ENCODE measurements at regions not wholly inside any gene's neighbourhood (a gene's known extent, or its start where the extent isn't known, plus 50 kb on each side); places are given as distances from the start of the nearest gene placed in this dataset.

GRCh38 chr5:74107899-74108298 is 481.9 kb downstream of the ARHGEF28 start:
- DNase-seq, result no peak

- no peak for DNase-seq
These were observed 479.3 kb downstream of the ARHGEF28 start for GRCh38 chr5:74105126-74105780.

- no peak for DNase-seq
These were observed 477.4 kb downstream of the ARHGEF28 start for GRCh38 chr5:74103131-74104023.

- DNase-seq, result no peak
These were observed 474.3 kb downstream of the ARHGEF28 start for GRCh38 chr5:74100268-74100665.

GRCh38 chr5:74099538-74100267 is 473.7 kb downstream of the ARHGEF28 start:
- DNase-seq, result no peak

GRCh38 chr5:74098941-74099340 is 472.9 kb downstream of the ARHGEF28 start:
- no peak for DNase-seq

GRCh38 chr5:74098456-74098855 is 472.5 kb downstream of the ARHGEF28 start:
- DNase-seq, result no peak

- DNase-seq, result no peak
These were observed 470.3 kb downstream of the ARHGEF28 start for GRCh38 chr5:74096325-74096724.

- no peak for DNase-seq
These were observed 469.9 kb downstream of the ARHGEF28 start for GRCh38 chr5:74095871-74096270.

- no peak for DNase-seq
These were observed 468.7 kb downstream of the ARHGEF28 start for GRCh38 chr5:74094782-74095108.

- DNase-seq, result no peak
These were observed 468.2 kb downstream of the ARHGEF28 start for GRCh38 chr5:74094096-74094781.

GRCh38 chr5:74093561-74093960 is 467.6 kb downstream of the ARHGEF28 start:
- DNase-seq, result no peak

GRCh38 chr5:74092766-74093165 is 466.8 kb downstream of the ARHGEF28 start:
- no peak for DNase-seq

- no peak for DNase-seq
These were observed 459.8 kb downstream of the ARHGEF28 start for GRCh38 chr5:74085782-74086181.

- no peak for DNase-seq
These were observed 459.2 kb downstream of the ARHGEF28 start for GRCh38 chr5:74085186-74085585.

- no peak for DNase-seq
These were observed 457.2 kb downstream of the ARHGEF28 start for GRCh38 chr5:74083096-74083791.

- DNase-seq, result no peak
These were observed 456.6 kb downstream of the ARHGEF28 start for GRCh38 chr5:74082512-74083055.

- no peak for DNase-seq
These were observed 455.1 kb downstream of the ARHGEF28 start for GRCh38 chr5:74081126-74081525.

- no peak for DNase-seq
These were observed 454.1 kb downstream of the ARHGEF28 start for GRCh38 chr5:74079971-74080556.

- no peak for DNase-seq
These were observed 449.8 kb downstream of the ARHGEF28 start for GRCh38 chr5:74075501-74076484.
